Omental fat pad (tissue), 1 donor: ENCODE measurements at regions not wholly inside any gene's neighbourhood (a gene's known extent, or its start where the extent isn't known, plus 50 kb on each side); places are given as distances from the start of the nearest gene placed in this dataset.
"Not testable (repeated sequence)": the region's sequence is repeated elsewhere in the genome, so short reads cannot be mapped to it uniquely, and the experiment has no call there.

ENCODE experiments used
- ATAC-seq: fragments of 150-250 bp; one replicate; pipeline ENCODE4 v1.9.1; 2016; ENCODE audit warnings: mild to moderate bottlenecking, moderate library complexity; ENCODE audit not compliant: low FRiP score
- DNase-seq: peaks from one replicate; pipeline ENCODE4 v3.0.0-alpha.2; 2019; ENCODE audit warnings: low spot score

GRCh38 chr2:111495636-111496035 lies 374.9 kb downstream of the BCL2L11 start:
- ATAC-seq, DNase-seq: not testable (repeated sequence)

- ATAC-seq, DNase-seq: not testable (repeated sequence)
Observed at GRCh38 chr2:111496176-111496575, 375.5 kb downstream of the BCL2L11 start.

GRCh38 chr2:111496860-111497259 lies 376.1 kb downstream of the BCL2L11 start:
- DNase-seq, ATAC-seq: not testable (repeated sequence)

DNA sequence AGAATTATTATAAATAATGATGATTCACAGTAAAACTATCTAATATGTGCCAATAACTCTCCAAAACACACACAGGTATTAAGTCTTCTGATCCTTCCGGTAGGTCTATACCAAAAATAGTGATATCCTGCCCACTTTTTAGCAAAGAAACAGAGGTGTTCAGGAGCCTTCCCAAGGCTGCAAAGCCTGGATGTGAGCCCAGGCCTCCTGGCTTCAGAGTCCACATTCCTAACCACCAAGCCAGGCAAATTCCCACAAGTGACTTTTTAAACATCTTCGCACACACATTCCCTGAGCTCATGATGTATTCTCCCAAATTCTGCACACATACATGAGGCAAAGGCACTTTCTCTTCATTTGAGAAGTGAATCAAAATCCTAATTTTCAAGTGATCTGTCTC lies 376.6 kb downstream of the BCL2L11 start:
- ATAC-seq, DNase-seq: not testable (repeated sequence)

DNA sequence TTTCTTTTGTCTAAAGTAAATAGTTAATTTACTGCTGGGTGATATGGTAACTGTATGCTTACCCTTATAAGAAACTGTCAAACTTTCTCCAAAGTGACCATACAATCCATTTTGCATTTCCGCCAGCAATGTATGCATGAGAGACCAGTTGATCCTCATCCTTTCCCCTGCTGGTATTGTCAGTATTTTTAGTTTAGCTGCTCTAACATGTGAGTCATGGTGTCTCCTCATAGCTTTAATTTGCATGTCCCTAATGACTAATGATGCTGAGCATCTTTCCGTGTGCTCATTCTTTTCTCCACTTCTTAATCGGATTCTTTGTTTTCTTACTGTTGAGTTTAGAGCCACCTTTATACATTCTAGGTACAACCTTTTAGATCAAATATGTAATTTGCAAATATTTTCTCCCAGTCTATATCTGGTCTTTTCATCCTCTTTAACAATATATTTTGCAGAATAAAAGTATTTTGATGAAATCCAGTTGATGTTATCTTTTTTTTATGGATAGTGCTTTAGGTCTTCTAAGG lies 379.9 kb downstream of the BCL2L11 start:
- not testable (repeated sequence) for ATAC-seq, DNase-seq

- peak; percentile 72 for ATAC-seq
- not testable (repeated sequence) for DNase-seq
Observed at GRCh38 chr2:111503844-111504570, 380.0 kb downstream of the ANAPC1 start.

GRCh38 chr2:111504571-111504942 lies 379.4 kb downstream of the ANAPC1 start:
- not testable (repeated sequence) for ATAC-seq, DNase-seq

GRCh38 chr2:111505267-111505666 lies 378.7 kb downstream of the ANAPC1 start:
- DNase-seq, ATAC-seq: not testable (repeated sequence)

DNA sequence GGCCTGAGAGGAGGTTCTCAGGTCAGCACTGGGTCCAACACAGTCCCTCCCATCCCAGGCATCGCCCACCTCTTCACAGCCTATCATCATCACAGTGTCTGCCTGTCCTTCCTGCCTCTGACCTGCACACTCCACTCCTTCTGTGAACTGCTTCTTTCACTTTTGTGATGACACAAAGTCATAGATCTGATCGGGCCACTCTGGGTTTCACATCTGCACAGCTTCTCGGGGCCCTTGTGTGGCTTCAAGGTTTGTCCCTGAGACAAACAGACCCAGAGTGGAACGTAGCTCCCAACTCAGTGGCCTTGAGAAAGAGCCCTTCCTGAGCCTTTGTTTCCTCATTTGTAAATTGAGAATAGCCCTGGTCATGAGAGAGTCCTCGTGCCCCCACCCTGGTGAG lies 377.1 kb downstream of the ANAPC1 start:
- DNase-seq, ATAC-seq: not testable (repeated sequence)

GRCh38 chr2:111509225-111509869 lies 374.6 kb downstream of the ANAPC1 start:
- not testable (repeated sequence) for ATAC-seq, DNase-seq

DNA sequence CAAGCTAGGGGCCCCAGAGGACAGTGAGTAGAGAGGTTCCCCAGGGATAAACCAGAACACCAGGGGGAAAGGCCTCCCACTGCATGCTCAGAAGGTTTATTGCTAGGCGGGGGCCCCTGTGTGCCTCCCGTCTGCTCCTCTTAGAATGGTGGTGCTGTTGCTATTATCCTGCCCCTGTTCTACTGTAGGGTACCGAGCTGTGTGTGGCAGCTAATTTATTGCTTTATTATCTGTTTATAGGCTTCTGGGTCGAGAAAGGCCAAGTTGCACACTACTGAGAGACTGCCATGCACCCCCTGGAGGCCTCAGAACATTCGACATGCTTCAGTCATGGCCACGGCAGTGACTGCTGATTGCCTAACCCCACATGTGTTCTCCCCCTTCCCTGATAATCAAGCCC lies 373.6 kb downstream of the ANAPC1 start:
- DNase-seq, ATAC-seq: not testable (repeated sequence)

DNA sequence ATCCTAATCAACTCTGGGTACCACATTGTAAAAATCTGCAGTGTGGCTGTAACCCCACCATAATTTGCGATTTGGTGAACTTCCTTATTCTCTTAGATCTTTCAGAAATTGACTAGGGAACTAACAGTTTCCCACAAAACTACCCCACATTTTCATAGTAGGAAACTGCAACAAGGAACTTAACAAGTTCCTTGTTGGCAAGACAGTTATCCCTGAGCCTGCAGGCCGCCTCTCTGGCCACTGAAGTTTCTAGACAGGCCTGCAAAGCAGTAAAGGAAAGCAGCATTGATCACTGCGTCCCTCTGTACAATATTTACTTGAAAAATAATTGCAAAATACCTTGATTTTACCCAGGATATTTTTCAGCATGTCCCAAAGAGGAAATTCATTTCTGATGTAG lies 372.9 kb downstream of the ANAPC1 start:
- DNase-seq, ATAC-seq: not testable (repeated sequence)

DNA sequence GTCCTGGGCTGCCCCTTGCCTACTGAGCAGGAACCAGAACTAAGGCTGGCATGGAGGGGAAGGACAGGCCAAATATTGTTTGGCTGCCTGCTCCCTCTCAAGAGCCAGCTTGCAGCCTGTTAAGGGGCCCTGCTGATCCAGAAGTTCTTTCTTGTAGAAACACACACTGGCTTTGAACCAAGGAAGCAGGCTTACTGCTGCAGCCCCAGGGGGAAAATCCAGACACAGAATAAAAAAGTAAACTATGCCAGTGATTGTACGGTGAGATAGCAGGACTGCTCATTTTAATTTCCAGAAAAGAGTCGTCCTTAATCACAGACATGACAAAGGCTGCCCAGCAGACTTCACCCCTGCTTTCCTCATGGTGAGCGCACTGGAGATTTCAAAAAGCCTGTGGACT lies 371.6 kb downstream of the ANAPC1 start:
- not testable (repeated sequence) for DNase-seq, ATAC-seq

DNA sequence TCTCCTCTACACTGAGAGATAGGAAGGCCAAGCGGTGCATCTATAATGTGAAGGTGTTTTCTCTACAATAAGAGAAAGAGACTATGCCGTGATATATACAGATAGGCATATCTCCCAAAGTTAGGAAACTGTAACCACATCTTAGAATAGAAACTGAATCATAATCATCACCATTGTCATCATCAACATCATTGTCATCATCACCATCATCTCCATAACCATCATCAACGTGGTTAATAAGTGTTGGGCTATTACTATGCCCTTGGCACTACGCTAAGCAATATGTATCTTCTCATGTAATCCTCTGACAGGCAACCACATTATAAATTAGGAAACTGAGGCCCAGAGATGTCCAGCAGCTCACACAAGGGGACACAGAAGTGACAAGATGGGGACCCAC lies 369.9 kb downstream of the ANAPC1 start:
- ATAC-seq, DNase-seq: not testable (repeated sequence)

- not testable (repeated sequence) for ATAC-seq, DNase-seq
Observed at GRCh38 chr2:111517050-111517720, 366.8 kb downstream of the ANAPC1 start.

DNA sequence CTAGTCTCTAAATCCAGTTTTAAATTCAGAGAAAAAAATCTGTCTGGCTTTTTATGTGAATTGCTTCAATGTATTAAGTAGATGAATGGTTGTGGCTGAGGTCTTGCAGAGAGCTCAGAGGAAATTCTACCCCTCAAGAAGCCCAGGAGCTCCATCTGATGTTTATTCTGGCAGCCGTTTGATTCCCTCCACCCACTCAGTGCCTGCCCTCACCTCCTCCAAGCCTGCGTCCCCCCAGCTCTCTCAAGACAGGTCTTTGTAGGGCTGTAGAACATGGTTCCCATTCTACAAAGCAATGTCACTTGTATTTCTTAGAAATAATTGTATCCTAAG lies 366.3 kb downstream of the ANAPC1 start:
- DNase-seq, ATAC-seq: not testable (repeated sequence)
